Ishikawa (cell line): ENCODE measurements at regions not wholly inside any gene's neighbourhood (a gene's known extent, or its start where the extent isn't known, plus 50 kb on each side); places are given as distances from the start of the nearest gene placed in this dataset.

ENCODE experiments used
- CEBPB ChIP-seq: IDR thresholded peaks from 2 replicates; pipeline ENCODE4 v1.6.1; 2012
- CREB1 ChIP-seq: IDR thresholded peaks from 2 replicates; pipeline ENCODE4 v1.6.1; 2012; ENCODE audit warnings: low read depth
- EGR1 ChIP-seq: IDR thresholded peaks from 2 replicates; pipeline ENCODE4 v1.6.1; 2012
- EP300 ChIP-seq: IDR thresholded peaks from 2 replicates; pipeline ENCODE4 v1.6.1; 2012; ENCODE audit warnings: borderline replicate concordance
- FOXM1 ChIP-seq: IDR thresholded peaks from 2 replicates; pipeline ENCODE4 v1.6.1; 2012; ENCODE audit warnings: low read depth, borderline replicate concordance
- NFIC ChIP-seq: IDR thresholded peaks from 2 replicates; pipeline ENCODE4 v1.6.1; 2012
- RAD21 ChIP-seq: IDR thresholded peaks from 2 replicates; pipeline ENCODE4 v1.6.1; 2012; ENCODE audit warnings: low read depth
- TAF1 ChIP-seq: IDR thresholded peaks from 2 replicates; pipeline ENCODE4 v1.6.1; 2012; ENCODE audit warnings: low read depth, mild to moderate bottlenecking
- TCF12 ChIP-seq: IDR thresholded peaks from 2 replicates; pipeline ENCODE4 v1.6.1; 2012; ENCODE audit warnings: low read depth
- TEAD4 ChIP-seq: IDR thresholded peaks from 2 replicates; pipeline ENCODE4 v1.6.1; 2012
- USF1 ChIP-seq: IDR thresholded peaks from 2 replicates; pipeline ENCODE4 v1.6.1; 2012
- YY1 ChIP-seq: IDR thresholded peaks from 2 replicates; pipeline ENCODE4 v1.6.1; 2012; ENCODE audit warnings: low read depth
- ZBTB7A ChIP-seq: IDR thresholded peaks from 2 replicates; pipeline ENCODE4 v1.6.1; 2012; ENCODE audit warnings: low read depth
- TF ChIP-seq, protein P1 (sequence below): IDR thresholded peaks from 2 replicates; pipeline ENCODE4 v1.6.1; 2012; ENCODE audit warnings: low read depth, mild to moderate bottlenecking
- TF ChIP-seq, protein P2 (sequence below): IDR thresholded peaks from 2 replicates; pipeline ENCODE4 v1.6.1; 2012

- TF ChIP-seq, protein P1, sequence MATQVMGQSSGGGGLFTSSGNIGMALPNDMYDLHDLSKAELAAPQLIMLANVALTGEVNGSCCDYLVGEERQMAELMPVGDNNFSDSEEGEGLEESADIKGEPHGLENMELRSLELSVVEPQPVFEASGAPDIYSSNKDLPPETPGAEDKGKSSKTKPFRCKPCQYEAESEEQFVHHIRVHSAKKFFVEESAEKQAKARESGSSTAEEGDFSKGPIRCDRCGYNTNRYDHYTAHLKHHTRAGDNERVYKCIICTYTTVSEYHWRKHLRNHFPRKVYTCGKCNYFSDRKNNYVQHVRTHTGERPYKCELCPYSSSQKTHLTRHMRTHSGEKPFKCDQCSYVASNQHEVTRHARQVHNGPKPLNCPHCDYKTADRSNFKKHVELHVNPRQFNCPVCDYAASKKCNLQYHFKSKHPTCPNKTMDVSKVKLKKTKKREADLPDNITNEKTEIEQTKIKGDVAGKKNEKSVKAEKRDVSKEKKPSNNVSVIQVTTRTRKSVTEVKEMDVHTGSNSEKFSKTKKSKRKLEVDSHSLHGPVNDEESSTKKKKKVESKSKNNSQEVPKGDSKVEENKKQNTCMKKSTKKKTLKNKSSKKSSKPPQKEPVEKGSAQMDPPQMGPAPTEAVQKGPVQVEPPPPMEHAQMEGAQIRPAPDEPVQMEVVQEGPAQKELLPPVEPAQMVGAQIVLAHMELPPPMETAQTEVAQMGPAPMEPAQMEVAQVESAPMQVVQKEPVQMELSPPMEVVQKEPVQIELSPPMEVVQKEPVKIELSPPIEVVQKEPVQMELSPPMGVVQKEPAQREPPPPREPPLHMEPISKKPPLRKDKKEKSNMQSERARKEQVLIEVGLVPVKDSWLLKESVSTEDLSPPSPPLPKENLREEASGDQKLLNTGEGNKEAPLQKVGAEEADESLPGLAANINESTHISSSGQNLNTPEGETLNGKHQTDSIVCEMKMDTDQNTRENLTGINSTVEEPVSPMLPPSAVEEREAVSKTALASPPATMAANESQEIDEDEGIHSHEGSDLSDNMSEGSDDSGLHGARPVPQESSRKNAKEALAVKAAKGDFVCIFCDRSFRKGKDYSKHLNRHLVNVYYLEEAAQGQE, result no peak
- no peak for TF ChIP-seq TCF12
- TF ChIP-seq EGR1, result no peak
- TF ChIP-seq CEBPB, result no peak
- TF ChIP-seq, protein P2, sequence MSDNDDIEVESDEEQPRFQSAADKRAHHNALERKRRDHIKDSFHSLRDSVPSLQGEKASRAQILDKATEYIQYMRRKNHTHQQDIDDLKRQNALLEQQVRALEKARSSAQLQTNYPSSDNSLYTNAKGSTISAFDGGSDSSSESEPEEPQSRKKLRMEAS, result no peak
Measured at GRCh38 chr13:34303346-34303745, 485.4 kb downstream of the RFC3 start.

- TF ChIP-seq YY1 (no peak), ZBTB7A (no peak), NFIC (no peak), TCF12 (no peak), EGR1 (no peak), TAF1 (no peak), USF1 (no peak), EP300 (no peak), CEBPB (no peak), TEAD4 (no peak), FOXM1 (no peak), CREB1 (no peak)
- TF ChIP-seq, protein P1, result no peak
Measured at GRCh38 chr13:34307607-34308006, 489.7 kb downstream of the RFC3 start.

- TF ChIP-seq RAD21, result no peak
- no peak for TF ChIP-seq EGR1
- no peak for TF ChIP-seq CEBPB
- no peak for TF ChIP-seq USF1
- TF ChIP-seq EP300, result no peak
- TF ChIP-seq ZBTB7A, result no peak
- TF ChIP-seq, protein P1, result no peak
Measured at GRCh38 chr13:34308725-34309124, 490.8 kb downstream of the RFC3 start.

DNA sequence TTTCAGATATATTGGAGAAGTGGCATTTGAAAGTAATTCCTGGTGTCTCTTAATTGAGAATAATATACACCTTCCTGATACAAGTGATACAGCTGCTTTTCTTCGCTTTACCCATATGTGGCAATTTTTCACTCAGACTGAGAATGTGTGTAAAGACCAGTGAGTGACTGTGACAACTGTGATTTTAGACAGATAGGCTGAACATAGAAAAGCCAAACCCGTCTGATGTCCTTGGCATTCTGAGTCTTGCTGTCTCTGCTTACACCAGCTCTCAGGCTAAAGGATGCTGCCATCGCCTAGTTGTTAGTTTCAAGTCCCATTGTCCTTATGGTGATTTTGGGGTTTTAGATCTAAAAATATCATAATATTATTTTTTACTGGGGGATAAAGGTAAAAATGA, 492.6 kb downstream of the RFC3 start:
- TF ChIP-seq TAF1, result no peak
- TF ChIP-seq ZBTB7A, result no peak
- TF ChIP-seq RAD21, result no peak
- TF ChIP-seq FOXM1, result no peak
- no peak for TF ChIP-seq TCF12
- no peak for TF ChIP-seq EP300
- TF ChIP-seq, protein P1, result no peak
